HG02970 (cell line): ENCODE measurements at regions not wholly inside any gene's neighbourhood (a gene's known extent, or its start where the extent isn't known, plus 50 kb on each side); places are given as distances from the start of the nearest gene placed in this dataset.

ENCODE experiments used
- ATAC-seq: cut with Tn5 transposase; IDR thresholded peaks from one replicate; pipeline ENCODE4 v1.9.1; 2021; ENCODE audit warnings: mild to moderate bottlenecking, moderate library complexity, moderate number of reproducible peaks; ENCODE audit not compliant: unreplicated experiment, low FRiP score

DNA sequence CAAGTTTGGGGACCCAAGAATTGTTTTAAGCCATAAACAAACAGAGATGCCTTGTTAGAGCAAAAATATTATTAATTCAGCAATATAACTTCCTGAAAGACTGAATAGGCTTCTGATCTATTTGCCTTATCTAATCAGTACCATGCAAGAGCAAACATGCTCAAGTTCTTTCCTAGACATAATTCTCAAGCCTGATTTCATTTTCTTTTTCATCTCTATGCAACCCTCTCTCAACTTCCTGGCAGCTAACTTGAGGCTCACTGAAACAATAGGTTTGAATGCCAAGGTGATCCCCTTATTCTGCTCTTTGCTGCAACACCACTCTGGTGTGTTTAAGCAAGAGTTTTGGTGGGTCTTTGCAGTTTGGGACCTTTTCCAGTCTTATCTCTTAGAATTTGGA lies 230.9 kb upstream of the CD96 start:
- no peak for ATAC-seq

DNA sequence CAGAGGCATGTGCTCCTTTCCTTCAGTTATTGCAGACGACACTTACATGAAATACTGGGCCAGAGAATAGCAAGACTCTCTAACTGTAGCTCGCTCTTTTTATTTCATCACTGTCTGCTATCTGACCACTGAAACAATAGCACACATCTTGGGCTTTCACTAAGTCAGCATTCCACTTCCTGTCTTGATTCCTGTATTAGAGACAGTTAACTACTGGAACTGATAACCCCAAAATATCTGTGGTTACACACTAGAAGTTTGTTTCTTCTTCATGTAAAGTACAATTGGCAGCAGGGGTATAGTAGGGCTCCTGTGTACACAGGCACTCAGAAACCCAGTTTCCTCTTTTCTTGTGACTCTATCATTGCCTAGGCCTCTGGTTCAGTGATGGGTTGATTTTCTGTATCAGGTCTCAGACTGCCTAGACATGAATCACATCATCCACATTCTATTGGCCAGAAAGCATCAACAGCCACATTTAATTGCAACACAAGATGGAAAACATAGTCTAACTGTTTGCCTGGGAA lies 230.2 kb upstream of the CD96 start:
- peak; percentile 89 for ATAC-seq

- ATAC-seq, result no peak
These were observed 227.7 kb upstream of the CD96 start for GRCh38 chr3:111314181-111314873.

- no peak for ATAC-seq
These were observed 227.1 kb upstream of the CD96 start for GRCh38 chr3:111314898-111315297.

GRCh38 chr3:111315930-111316587 lies 225.9 kb upstream of the CD96 start:
- no peak for ATAC-seq

- ATAC-seq, result no peak
These were observed 223.7 kb upstream of the CD96 start for GRCh38 chr3:111318289-111318688.

DNA sequence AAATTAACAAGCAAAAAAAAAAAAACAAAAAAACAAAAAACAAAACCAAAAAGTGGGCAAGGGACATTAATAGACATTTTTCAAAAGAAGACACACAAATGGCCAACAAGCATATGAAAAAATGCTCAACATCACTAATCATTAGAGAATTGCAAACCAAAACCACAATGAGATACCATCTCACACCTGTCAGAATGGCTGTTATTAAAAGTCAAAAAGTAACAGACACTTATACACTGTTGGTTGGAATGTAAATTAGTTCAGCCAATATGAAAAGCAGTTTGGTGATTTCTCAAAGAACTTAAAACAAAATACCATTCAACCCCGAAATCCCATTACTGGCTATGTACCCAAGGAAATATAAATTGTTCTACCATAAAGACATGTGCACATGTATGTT lies 222.4 kb upstream of the CD96 start:
- ATAC-seq, result no peak

GRCh38 chr3:111321786-111322185 lies 220.2 kb upstream of the CD96 start:
- ATAC-seq, result no peak

DNA sequence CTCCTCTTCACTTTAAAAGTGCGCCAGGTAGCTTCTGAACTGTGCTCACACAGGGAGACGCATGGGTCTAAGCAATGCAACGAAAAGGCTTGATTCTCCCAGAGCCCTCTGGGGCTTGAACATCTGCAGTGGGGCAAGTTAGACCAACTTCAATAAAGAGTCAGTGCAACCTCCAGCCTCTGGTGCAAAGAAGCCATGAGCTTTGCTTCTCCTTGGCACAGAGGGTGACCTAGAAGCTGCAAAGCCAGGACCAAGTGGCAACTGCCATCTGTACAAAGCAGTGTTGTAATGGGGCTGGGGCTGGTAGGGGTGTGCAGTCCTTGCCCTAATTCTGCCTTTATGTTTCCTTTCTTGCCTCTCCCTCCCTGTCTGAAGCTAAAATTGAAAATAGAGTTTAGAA lies 219.0 kb upstream of the CD96 start:
- ATAC-seq, result no peak

DNA sequence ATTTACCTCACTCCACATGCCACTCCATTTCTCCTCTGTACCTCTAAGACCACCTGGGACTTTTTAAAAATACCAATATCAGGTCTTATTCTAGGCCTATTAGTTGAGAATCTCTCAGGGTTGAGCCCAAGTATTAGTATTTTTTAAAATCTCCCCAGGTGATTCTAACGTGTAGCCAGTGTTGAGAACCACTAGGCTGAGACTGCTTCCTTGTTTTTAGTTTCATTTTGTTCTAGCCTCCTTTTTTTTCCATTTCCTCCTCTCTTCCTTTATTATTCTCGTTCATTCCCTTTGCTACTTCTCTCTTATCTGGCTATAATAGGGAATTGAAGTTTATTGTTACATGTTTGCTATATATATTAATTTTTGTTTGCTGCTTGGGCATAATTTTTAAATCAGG lies 217.8 kb upstream of the CD96 start:
- ATAC-seq, result no peak

DNA sequence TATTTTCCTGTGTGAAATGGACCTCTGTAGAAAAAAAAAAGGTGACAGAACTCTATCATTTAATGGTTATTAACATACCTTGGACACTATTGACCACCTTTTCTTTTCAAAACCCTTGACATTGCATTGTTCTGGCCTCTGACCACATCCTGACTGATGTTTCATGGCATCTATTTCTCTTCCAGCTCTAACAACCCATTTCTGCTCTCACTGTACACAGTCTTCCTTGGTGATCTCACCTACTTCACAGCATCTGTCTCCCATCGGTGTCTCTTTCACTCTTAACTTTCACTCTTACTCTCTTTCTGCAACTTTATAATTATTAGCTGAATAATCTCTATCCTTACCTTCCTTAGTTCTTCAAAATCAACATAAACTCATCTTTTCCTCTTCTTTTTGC lies 217.4 kb upstream of the CD96 start:
- no peak for ATAC-seq

- no peak for ATAC-seq
These were observed 216.8 kb upstream of the CD96 start for GRCh38 chr3:111325160-111325718.

- no peak for ATAC-seq
These were observed 215.6 kb upstream of the CD96 start for GRCh38 chr3:111326144-111326995.

DNA sequence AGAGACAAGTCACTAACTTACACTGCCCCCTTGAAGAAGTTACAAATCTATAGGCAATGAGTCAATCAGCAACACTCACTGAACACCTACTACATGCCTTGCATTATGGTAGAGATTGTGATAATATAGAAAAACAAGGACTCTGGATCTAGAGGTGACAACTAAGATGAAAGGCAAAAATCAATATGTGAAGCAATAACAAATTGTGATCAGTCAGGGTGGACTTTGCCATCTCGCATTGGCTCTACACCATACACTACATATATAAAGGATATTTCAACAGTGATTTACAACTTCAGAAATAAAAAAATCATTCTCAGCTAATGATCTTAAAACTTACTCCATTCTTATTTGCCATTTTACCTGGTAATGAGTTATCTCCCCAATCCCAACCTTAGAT lies 210.7 kb upstream of the CD96 start:
- ATAC-seq, result no peak

DNA sequence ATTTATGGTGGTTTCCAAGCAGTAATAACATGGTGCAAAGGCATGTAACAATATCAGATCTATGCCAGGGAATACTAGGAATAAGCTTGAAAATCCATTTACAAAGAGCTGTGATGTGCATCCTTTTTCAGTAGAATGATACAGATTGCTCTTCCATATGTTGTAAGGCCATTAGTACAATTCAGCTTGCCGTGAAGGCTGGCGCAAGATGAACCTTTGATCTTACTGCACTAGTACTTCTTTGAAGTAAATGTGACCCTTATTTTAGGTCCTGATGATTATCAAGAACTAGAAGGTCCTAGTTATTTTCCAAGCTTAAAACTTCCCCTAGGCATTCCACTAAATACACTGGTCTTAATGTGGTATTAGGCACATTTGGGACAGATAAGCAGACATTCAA lies 210.1 kb upstream of the CD96 start:
- no peak for ATAC-seq

DNA sequence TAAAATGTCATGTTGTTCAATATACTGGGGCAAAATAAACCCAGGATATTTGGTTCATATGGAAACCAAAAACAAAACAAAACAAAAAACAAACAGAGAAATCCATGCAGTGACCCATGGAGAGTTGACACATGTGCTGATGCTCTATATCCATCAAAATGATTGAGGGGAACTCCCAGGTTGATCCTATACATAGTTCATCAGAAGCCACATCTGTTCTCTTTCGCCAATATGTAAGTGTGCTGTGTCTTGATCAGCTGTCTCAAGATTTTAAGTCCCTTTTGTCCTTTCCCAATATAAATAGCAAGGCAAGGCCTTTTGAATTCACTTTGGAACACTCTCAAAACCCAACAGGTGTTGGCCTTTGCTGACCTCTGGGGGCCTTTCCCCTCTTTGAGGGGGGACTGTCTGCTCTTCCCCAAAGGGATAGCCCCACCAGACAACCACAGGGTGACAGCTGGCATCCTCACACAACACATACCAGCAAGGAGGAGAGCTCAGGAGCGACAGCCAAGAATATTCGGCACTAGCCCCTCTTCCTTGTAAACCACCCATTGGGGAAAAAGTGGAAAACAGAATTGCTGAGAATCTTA lies 209.4 kb upstream of the CD96 start:
- no peak for ATAC-seq

- no peak for ATAC-seq
These were observed 208.4 kb upstream of the CD96 start for GRCh38 chr3:111333642-111334041.

GRCh38 chr3:111335512-111336303 lies 206.3 kb upstream of the CD96 start:
- no peak for ATAC-seq

- ATAC-seq, result no peak
These were observed 205.5 kb upstream of the CD96 start for GRCh38 chr3:111336511-111336910.
